ENCODE measurements at regions not wholly inside any gene's neighbourhood (a gene's known extent, or its start where the extent isn't known, plus 50 kb on each side); places are given as distances from the start of the nearest gene placed in this dataset.

DNA sequence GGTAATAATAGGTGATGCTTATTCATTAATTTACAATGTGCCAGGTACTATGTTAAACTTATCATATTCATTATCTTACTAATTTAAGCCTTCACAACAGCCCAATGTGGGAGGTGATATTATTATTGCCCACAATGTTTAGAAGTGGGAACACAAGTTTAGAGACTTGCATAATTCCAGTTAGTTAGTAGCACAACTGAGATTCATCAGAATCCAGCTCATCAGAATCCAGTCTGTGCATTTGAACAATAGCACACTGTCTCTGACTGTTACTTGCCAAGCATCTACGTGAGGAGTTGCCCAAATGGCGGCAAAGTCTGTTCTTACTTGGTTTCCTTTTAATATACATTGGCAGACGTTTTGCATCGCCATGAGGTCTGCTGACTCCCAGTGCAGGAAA is 110.9 kb upstream of the BASP1 start:
- TF ChIP-seq, protein P1, sequence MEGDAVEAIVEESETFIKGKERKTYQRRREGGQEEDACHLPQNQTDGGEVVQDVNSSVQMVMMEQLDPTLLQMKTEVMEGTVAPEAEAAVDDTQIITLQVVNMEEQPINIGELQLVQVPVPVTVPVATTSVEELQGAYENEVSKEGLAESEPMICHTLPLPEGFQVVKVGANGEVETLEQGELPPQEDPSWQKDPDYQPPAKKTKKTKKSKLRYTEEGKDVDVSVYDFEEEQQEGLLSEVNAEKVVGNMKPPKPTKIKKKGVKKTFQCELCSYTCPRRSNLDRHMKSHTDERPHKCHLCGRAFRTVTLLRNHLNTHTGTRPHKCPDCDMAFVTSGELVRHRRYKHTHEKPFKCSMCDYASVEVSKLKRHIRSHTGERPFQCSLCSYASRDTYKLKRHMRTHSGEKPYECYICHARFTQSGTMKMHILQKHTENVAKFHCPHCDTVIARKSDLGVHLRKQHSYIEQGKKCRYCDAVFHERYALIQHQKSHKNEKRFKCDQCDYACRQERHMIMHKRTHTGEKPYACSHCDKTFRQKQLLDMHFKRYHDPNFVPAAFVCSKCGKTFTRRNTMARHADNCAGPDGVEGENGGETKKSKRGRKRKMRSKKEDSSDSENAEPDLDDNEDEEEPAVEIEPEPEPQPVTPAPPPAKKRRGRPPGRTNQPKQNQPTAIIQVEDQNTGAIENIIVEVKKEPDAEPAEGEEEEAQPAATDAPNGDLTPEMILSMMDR (IDR thresholded peaks at IDR 0.05): no peak
- no peak for TF ChIP-seq POLR2A (IDR thresholded peaks at IDR 0.05)
